ENCODE measurements at regions not wholly inside any gene's neighbourhood (a gene's known extent, or its start where the extent isn't known, plus 50 kb on each side); places are given as distances from the start of the nearest gene placed in this dataset.

GRCh38 chr12:13443028-13443427 lies 246.5 kb downstream of the EMP1 start:
- intact Hi-C loops (cut with DNase I): no loop called here
- H3K9me3 ChIP-seq: no peaks in the 10 kb centered on the region
- H3K9ac ChIP-seq (ENCODE audit: low read depth in 2 of 2, low read length in 2 of 2): no peak overlapping the region
- DNase-seq: no peak
- H3K4me1 ChIP-seq: no peaks in the 10 kb centered on the region
- no peaks in the 10 kb centered on the region for H3K36me3 ChIP-seq
- no peak overlapping the region for H3K27ac ChIP-seq
- TF ChIP-seq CTCF (IDR thresholded peaks at IDR 0.05): no peak
- no peak overlapping the region for H3K4me3 ChIP-seq
- no peaks in the 10 kb centered on the region for H3K27me3 ChIP-seq

DNA sequence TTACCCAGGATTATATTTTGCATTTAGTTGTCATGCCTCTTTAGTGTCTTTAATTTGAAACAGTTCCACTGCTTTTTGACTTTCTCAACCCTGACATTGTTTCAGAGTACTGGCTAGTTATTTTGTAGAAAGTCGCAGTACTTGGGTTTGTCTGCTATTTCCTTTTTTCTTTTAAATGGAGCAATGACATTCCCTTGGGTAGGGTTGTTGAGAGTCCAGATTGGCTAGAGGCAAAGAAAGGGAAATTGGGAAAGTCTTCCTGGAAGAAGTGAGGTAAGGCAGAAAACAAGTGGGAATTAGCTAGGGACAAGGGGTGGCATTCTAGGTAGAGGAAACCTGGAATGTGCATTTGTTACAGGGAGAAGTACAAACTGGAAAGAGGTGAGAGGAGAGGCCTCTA lies 245.9 kb downstream of the EMP1 start:
- Histone ChIP-seq H3K27ac (no peak overlapping the region), H3K36me3 (no peaks in the 10 kb centered on the region), H3K9ac (ENCODE audit: low read depth in 2 of 2, low read length in 2 of 2) (no peak overlapping the region), H3K4me3 (no peak overlapping the region), H3K4me1 (no peaks in the 10 kb centered on the region), H3K9me3 (no peaks in the 10 kb centered on the region), H3K27me3 (no peaks in the 10 kb centered on the region)
- no peak for DNase-seq
- intact Hi-C loops (cut with DNase I): no loop called here
- TF ChIP-seq CTCF (IDR thresholded peaks at IDR 0.05): no peak

GRCh38 chr12:13440844-13441243 lies 244.3 kb downstream of the EMP1 start:
- intact Hi-C loops (cut with DNase I): no loop called here
- no peaks in the 10 kb centered on the region for H3K27me3 ChIP-seq
- DNase-seq: no peak
- no peak overlapping the region for H3K4me3 ChIP-seq
- no peaks in the 10 kb centered on the region for H3K36me3 ChIP-seq
- H3K9me3 ChIP-seq: no peaks in the 10 kb centered on the region
- TF ChIP-seq CTCF (IDR thresholded peaks at IDR 0.05): no peak
- no peak overlapping the region for H3K27ac ChIP-seq
- H3K9ac ChIP-seq (ENCODE audit: low read depth in 2 of 2, low read length in 2 of 2): no peak overlapping the region
- H3K4me1 ChIP-seq: no peaks in the 10 kb centered on the region

DNA sequence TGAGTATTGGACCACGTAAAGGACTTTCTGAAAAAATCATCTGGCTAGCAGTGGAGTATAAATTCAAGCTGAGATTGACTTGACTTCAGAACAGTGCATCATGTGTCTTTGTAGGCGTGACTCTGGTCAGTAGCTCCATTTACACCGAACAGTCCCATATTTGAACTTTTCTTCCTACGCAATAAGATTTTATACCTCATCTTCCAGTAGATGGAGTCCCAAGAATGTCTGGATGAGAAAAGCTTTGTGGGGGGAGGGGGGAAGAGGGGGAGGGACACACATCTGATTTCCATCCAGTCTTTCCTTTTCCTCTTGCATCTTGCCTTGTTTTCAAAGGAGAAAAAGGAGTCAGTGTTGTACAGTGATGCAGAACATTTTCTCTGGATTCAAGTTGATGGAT lies 241.0 kb downstream of the EMP1 start:
- no peaks in the 10 kb centered on the region for H3K9me3 ChIP-seq
- intact Hi-C loops (cut with DNase I): no loop called here
- no peak for TF ChIP-seq CTCF (IDR thresholded peaks at IDR 0.05)
- no peaks in the 10 kb centered on the region for H3K27me3 ChIP-seq
- no peak overlapping the region for H3K9ac ChIP-seq (ENCODE audit: low read depth in 2 of 2, low read length in 2 of 2)
- H3K4me1 ChIP-seq: no peaks in the 10 kb centered on the region
- no peak overlapping the region for H3K27ac ChIP-seq
- DNase-seq: no peak
- H3K4me3 ChIP-seq: no peak overlapping the region
- H3K36me3 ChIP-seq: no peaks in the 10 kb centered on the region

DNA sequence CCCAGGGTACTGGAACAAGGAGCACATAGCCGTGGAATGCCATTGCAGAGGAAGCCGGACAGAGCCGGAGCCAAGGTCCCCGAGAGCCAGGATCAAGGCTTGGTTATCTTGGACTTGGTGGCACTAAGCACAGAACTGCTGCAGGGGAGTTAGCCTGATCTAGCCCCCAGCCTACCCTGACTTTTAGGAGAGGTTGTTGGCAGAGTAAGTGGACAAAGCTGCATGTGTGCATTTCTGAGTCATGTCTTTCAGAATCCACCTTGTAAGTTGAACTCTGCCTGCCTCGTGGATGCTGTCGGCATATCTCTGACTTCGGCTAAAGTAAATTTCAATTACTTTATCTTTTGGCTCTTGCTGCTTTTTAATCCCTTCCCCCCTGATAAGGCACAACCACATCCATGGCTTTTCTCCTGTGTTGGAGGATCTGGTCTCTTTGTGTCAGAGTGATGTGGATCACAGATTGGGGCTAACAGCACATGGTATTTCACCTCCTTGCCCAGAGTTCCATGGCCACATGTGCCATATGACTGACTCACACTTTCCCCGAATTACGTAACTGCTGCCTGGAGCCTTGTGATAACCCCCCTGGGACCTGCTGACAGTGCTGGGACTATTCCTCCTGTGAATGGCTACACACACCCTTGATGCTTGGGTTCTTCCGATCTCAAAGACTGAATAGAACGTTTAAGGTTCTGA lies 240.3 kb downstream of the EMP1 start:
- no peak for TF ChIP-seq CTCF (IDR thresholded peaks at IDR 0.05)
- Histone ChIP-seq H3K36me3 (no peaks in the 10 kb centered on the region), H3K9me3 (no peaks in the 10 kb centered on the region), H3K27ac (no peak overlapping the region), H3K9ac (ENCODE audit: low read depth in 2 of 2, low read length in 2 of 2) (no peak overlapping the region), H3K27me3 (no peaks in the 10 kb centered on the region), H3K4me1 (no peaks in the 10 kb centered on the region), H3K4me3 (no peak overlapping the region)
- intact Hi-C loops (cut with DNase I): no loop called here
- DNase-seq: no peak

All from colonic mucosa (tissue), 4 donors.